Esophagus (tissue), 2 donors: ENCODE measurements at regions not wholly inside any gene's neighbourhood (a gene's known extent, or its start where the extent isn't known, plus 50 kb on each side); places are given as distances from the start of the nearest gene placed in this dataset.
"Not testable (repeated sequence)": the region's sequence is repeated elsewhere in the genome, so short reads cannot be mapped to it uniquely, and the experiment has no call there.

Experiments
- H3K27ac ChIP-seq, 2 donors: one replicate each; pipeline ENCODE4 v1.5.1; 2013; ENCODE audit warnings: low read depth in 2 of 2, mild to moderate bottlenecking in 2 of 2, inconsistent platforms in 1 of 2, low read length in 1 of 2, moderate library complexity in 1 of 2
- H3K27me3 ChIP-seq, 2 donors: one replicate each; pipeline ENCODE4 v1.6.1; 2013; ENCODE audit warnings: low read length in 2 of 2, control low read depth in 1 of 2, mild to moderate bottlenecking in 1 of 2; ENCODE audit not compliant: insufficient read depth in 2 of 2, control insufficient read depth in 1 of 2
- H3K36me3 ChIP-seq, 2 donors: one replicate each; pipeline ENCODE4 v1.6.1; 2013; ENCODE audit warnings: low read length in 1 of 2; ENCODE audit not compliant: control insufficient read depth in 2 of 2, insufficient read depth in 2 of 2
- H3K4me1 ChIP-seq, 2 donors: one replicate each; pipeline ENCODE4 v1.6.1; 2013; ENCODE audit warnings: low read length in 1 of 2; ENCODE audit not compliant: control insufficient read depth in 2 of 2, insufficient read depth in 2 of 2
- H3K4me3 ChIP-seq, 2 donors: one replicate each; pipeline ENCODE4 v1.5.1; 2013; ENCODE audit warnings: low read length in 2 of 2, mild to moderate bottlenecking in 2 of 2, low read depth in 1 of 2, moderate library complexity in 1 of 2
- H3K9me3 ChIP-seq, 2 donors: one replicate each; pipeline ENCODE4 v1.6.1; 2013; ENCODE audit warnings: mild to moderate bottlenecking in 2 of 2, low read depth in 1 of 2, low read length in 1 of 2, moderate library complexity in 1 of 2; ENCODE audit not compliant: control insufficient read depth in 2 of 2, insufficient read depth in 1 of 2
- WGBS, 2 donors: extraction: QIAGEN DNeasy Blood & Tissue Kit; methylation state at CpG; one replicate each; pipeline ENCODE4 v1.1.7; 2013; 5-methylcytosine and 5-hydroxymethylcytosine counted together
- donor health status: healthy with polysubstance abuse.
- donor health status: Bipolar disorder and iron deficiency.

DNA sequence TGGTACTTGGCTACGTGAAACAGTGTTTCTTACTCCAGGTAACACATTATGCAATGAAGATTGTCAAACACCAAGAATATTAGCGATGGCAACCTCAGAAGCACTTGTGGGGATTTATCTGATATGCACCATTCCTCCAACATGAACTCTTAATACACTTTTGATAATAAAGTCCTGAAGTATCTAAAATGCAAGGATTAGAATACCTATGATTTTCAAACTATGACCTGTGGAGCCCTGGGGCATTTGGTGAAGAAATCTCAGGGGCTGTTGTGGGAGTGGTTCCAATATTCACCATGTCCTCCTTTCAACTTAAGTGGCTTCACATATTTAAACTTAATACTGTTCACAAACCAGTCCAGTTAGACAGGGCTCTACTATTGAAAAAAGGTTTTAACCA, 214.6 kb upstream of the POU5F2 start:
- H3K27me3 ChIP-seq = no peaks in the 10 kb centered on the region
- WGBS, 2 donors = 94 to 99% methylated on average over 2 of the region's 2 CpGs

DNA sequence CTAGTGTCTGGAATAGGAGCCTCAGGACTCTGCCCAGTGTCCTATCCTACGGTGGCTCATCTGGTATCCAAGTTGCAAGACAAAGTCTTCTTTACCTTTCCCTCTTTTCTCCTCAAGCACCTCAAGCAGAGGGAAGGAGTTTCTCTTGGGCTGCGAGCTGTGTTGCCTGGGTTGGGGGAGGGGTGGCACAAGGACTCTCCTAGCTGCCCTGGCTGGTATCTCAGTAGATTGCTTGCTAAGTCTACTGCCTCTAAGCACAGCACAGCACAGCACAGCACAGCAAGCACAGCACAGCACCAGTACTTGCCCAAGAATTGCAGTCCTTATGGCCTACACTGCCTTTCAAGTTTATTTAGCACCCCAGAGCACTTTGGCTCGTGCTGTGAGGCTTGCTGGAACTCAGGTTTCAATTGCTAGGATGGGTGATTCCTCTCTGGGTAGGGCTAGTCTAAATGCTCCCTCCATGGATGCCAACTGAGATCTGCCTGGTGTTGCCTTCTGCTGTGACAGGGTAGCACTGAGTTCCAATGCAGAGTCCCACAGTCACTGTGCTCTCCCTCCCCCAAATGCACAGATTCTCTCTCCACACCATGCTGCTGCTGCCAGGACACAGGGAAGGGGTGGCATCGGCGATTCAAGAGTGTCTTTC, 213.1 kb upstream of the POU5F2 start:
- Histone ChIP-seq H3K27ac (no peak overlapping the region), H3K27me3 (no peaks in the 10 kb centered on the region), H3K4me3 (no peak overlapping the region), H3K36me3 (peaks cover 0 to 6% of the 10 kb centered on the region in 2 donors), H3K4me1 (no peaks in the 10 kb centered on the region), H3K9me3 (no peaks in the 10 kb centered on the region)
- 90 to 98% methylated on average over 5 of the region's 5 CpGs for WGBS, 2 donors

More for the DNA sequence above, 214.6 kb upstream of the POU5F2 start:
- H3K4me3 ChIP-seq = no peak overlapping the region
- peaks cover 0 to 6% of the 10 kb centered on the region in 2 donors for H3K36me3 ChIP-seq
- no peaks in the 10 kb centered on the region for H3K4me1 ChIP-seq
- H3K9me3 ChIP-seq = no peaks in the 10 kb centered on the region
- no peak overlapping the region for H3K27ac ChIP-seq

DNA sequence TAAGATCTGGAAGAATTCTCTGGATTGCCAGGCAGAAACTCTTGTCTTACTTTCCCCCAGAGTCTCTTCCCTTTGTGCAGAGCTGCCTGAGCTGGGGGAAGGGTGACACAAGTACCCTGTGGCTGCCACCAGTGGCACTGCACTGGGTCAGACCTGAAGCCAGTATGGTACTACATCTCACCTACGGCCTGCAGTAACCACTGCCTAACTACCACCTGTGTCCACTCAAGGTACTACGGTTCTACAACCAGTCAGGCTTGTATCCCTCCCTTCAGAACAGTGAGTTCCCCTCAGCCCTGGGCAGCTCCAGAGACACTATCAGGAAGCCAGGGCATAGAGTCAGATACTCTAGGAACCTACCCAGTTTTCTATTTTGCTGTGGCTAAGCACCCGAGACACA, 212.0 kb upstream of the POU5F2 start:
- H3K4me3 ChIP-seq = no peak overlapping the region
- H3K9me3 ChIP-seq = no peaks in the 10 kb centered on the region
- no peaks in the 10 kb centered on the region for H3K4me1 ChIP-seq
- 93 to 98% methylated on average over 3 of the region's 3 CpGs for WGBS, 2 donors
- no peaks in the 10 kb centered on the region for H3K27me3 ChIP-seq
- no peak overlapping the region for H3K27ac ChIP-seq
- peaks cover 0 to 6% of the 10 kb centered on the region in 2 donors for H3K36me3 ChIP-seq

DNA sequence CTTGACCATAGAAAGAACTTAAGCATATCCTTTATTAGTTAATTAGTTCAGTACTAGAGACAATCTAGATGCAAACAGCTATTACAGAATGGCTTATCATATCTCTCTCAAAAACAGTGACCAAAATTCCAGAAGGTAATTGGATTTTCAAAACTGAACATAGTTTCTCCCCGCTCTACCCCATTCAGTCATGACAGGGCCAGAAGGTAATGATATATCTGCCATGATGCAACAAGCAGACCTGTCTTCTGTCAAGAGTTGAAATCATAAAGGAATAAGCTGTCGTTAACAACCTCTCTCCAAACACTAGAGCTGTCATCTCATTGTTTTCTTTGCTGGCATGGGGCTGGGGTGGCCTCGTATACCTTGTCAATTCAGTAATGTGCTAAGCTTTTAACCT, 200.5 kb upstream of the POU5F2 start:
- Histone ChIP-seq H3K27ac (no peak overlapping the region), H3K27me3 (no peaks in the 10 kb centered on the region), H3K36me3 (no peaks in the 10 kb centered on the region), H3K9me3 (no peaks in the 10 kb centered on the region), H3K4me3 (no peak overlapping the region), H3K4me1 (no peaks in the 10 kb centered on the region)
- 85 to 94% methylated on average over 3 of the region's 3 CpGs for WGBS, 2 donors

DNA sequence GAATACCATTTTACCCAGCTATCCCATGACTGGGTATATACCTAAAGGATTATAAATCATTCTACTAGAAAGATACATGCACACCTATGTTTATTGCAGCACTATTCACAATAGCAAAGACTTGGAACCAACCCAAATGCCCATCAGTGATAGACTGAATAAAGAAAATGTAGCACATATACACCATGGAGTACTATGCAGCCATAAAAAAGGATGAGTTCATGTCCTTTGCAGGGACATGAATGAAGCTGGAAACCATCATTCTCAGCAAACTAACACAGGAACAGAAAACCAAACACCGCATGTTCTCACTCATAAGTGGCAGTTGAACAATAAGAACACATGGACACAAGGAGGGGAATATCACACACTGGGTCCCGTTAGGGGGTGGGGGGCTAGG, 191.9 kb upstream of the POU5F2 start:
- not testable (repeated sequence) for H3K27me3 ChIP-seq, H3K4me3 ChIP-seq, H3K36me3 ChIP-seq, H3K9me3 ChIP-seq, H3K4me1 ChIP-seq, H3K27ac ChIP-seq
- 92 to 97% methylated on average over 2 of the region's 2 CpGs for whole genome bisulfite sequencing, 2 donors

DNA sequence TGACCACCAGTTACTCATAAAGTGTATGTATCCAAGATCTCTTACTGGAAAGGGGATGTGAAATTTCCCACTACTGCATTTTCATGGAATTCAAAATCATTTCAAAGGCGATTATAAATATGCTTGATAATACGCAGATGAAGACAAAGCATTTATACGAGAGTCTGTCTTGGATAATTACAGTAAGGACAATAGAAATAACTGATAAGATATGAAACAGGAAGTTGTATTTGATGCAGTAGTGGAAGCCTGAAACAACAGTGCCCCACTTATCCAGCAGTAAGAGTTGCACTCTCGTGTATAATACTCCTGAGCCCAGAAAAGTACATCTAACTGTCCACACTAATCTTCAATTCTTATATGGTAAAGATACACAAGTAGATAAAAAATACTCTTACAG, 188.7 kb upstream of the POU5F2 start:
- Histone ChIP-seq H3K9me3 (no peaks in the 10 kb centered on the region), H3K4me1 (no peaks in the 10 kb centered on the region), H3K36me3 (no peaks in the 10 kb centered on the region), H3K4me3 (no peak overlapping the region), H3K27ac (no peak overlapping the region), H3K27me3 (no peaks in the 10 kb centered on the region)
- 75 to 77% methylated on average over 4 of the region's 4 CpGs for WGBS, 2 donors

DNA sequence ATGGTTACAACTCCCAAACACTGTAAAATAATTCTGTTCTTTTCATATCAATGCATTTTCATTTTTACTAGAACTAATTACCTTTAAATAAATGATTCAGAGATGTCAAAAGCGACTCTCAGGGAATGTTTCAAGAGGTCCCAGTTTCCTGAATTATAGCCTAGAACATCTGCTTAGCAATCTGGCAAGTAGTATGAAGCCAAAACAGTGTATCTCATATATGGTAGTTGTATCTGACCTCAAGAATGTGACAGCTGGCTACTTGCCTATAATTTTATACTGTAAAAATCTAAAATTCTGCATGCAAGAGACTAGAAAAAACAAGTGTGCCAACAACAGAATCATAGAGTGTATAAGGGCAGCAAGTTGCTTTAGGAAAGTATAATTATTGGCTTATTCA, 187.7 kb upstream of the POU5F2 start:
- Histone ChIP-seq H3K4me3 (no peak overlapping the region), H3K27ac (no peak overlapping the region), H3K4me1 (no peaks in the 10 kb centered on the region), H3K36me3 (no peaks in the 10 kb centered on the region), H3K27me3 (no peaks in the 10 kb centered on the region), H3K9me3 (no peaks in the 10 kb centered on the region)
- WGBS, 2 donors = 73 to 75% methylated on average over 1 of the region's 1 CpG

DNA sequence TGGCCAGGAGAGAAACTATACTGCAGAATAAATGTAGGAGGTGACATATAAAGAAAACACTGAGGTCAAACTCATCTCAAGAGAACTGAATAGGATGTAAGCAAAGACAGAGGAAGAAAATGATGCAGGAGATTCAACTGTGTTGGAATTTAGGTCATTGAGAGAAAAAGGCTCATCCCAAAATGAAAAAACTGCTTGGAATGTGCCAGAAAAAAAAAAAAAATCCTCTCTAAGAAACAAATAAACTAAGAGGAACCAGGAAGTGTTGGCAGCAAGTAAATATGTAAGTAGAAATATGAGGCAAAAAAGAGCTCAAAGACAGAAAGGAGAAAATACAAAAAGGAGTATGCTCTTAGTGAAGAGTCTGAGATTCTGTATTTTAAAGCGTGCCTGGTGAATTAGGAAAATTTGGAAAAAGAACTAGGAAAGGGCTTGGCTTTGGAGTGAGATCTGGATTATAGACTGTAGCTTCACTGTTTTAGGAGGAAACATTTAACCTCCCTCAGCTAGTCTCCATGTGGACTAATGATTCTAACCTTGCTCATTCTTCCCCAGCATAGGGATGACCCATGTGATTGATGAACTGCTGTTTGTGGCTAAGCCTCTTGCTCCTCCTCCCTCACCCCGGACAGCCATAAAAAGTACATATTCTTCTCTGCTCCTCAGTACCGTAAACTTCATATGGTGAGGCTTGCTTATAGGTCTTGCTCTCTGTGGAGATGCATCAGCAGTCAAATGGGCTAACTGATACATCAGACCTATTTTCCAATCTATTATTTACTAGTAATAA, 185.6 kb upstream of the POU5F2 start:
- H3K27me3 ChIP-seq = no peaks in the 10 kb centered on the region
- no peak overlapping the region for H3K4me3 ChIP-seq
- WGBS, 2 donors = 82 to 87% methylated on average over 3 of the region's 3 CpGs
- H3K27ac ChIP-seq = no peak overlapping the region
- no peaks in the 10 kb centered on the region for H3K36me3 ChIP-seq
- H3K9me3 ChIP-seq = no peaks in the 10 kb centered on the region
- H3K4me1 ChIP-seq = no peaks in the 10 kb centered on the region

DNA sequence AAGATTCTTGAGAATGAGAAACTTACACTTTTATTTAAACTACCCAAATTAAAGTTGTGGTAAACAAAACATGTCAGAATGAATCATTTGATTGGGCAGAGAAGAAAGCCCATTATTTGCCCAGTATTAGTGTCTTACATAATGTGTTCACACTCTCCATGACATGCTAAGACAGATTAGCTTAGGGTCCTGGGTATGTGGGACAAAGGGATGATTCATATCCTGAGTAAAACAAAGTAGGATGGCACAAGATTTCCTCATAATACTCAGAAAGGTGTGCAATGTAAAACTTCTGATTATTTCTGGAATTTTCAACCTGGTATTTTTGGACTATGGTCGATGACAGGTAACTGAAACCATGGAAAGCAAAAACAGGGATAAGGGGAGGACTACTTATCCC, 183.9 kb upstream of the POU5F2 start:
- 87% methylated on average over 1 of the region's 1 CpG for WGBS, 2 donors
- Histone ChIP-seq H3K27ac (no peak overlapping the region), H3K36me3 (no peaks in the 10 kb centered on the region), H3K4me3 (no peak overlapping the region), H3K4me1 (no peaks in the 10 kb centered on the region), H3K9me3 (no peaks in the 10 kb centered on the region), H3K27me3 (no peaks in the 10 kb centered on the region)

DNA sequence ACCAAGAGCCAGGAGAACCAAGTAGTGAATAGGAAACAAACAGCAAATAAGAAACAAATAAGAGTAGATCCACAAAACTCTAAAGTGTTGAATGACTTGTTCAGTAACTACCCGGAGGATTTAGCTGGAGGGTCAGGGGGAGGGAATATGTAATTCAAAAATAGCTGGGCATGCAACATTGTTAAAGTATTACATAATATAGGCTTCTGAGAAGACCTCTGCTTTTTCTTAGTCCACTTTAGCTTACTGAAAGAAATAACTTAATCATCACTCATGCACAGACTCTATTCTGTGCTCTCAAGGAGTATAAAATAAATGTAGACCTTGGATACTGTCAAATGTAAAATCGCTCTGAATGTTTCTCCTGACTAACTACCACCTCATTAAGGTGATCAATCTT, 183.2 kb upstream of the POU5F2 start:
- Histone ChIP-seq H3K9me3 (no peaks in the 10 kb centered on the region), H3K4me3 (no peak overlapping the region), H3K4me1 (no peaks in the 10 kb centered on the region), H3K27ac (no peak overlapping the region), H3K36me3 (no peaks in the 10 kb centered on the region), H3K27me3 (no peaks in the 10 kb centered on the region)
- WGBS, 2 donors = 73 to 78% methylated on average over 2 of the region's 2 CpGs
